ENCODE measurements at regions not wholly inside any gene's neighbourhood (a gene's known extent, or its start where the extent isn't known, plus 50 kb on each side); places are given as distances from the start of the nearest gene placed in this dataset.

GRCh38 chr17:77421630-77421972, 280.8 kb downstream of the SEC14L1 start:
- no peak for DNase-seq

- no peak for DNase-seq
Measured at GRCh38 chr17:77422104-77422747, 281.5 kb downstream of the SEC14L1 start.

- DNase-seq = no peak
Measured at GRCh38 chr17:77422748-77423113, 282.0 kb downstream of the SEC14L1 start.

- DNase-seq = no peak
Measured at GRCh38 chr17:77423589-77424451, 283.1 kb downstream of the SEC14L1 start.

GRCh38 chr17:77424585-77425344, 284.0 kb downstream of the SEC14L1 start:
- DNase-seq = no peak

- no peak for DNase-seq
Measured at GRCh38 chr17:77425348-77425747, 284.6 kb downstream of the SEC14L1 start.

- no peak for DNase-seq
Measured at GRCh38 chr17:77425791-77426641, 285.2 kb downstream of the SEC14L1 start.

- DNase-seq = no peak
Measured at GRCh38 chr17:77426676-77427386, 286.1 kb downstream of the SEC14L1 start.

GRCh38 chr17:77427391-77427991, 286.7 kb downstream of the SEC14L1 start:
- no peak for DNase-seq

GRCh38 chr17:77428020-77428748, 287.4 kb downstream of the SEC14L1 start:
- DNase-seq = no peak

- no peak for DNase-seq
Measured at GRCh38 chr17:77428749-77429368, 288.1 kb downstream of the SEC14L1 start.

GRCh38 chr17:77429369-77429968, 288.7 kb downstream of the SEC14L1 start:
- DNase-seq = no peak

- DNase-seq = no peak
Measured at GRCh38 chr17:77429969-77430752, 289.4 kb downstream of the SEC14L1 start.

- no peak for DNase-seq
Measured at GRCh38 chr17:77432034-77432661, 291.4 kb downstream of the SEC14L1 start.

GRCh38 chr17:77432742-77433141, 292.0 kb downstream of the SEC14L1 start:
- no peak for DNase-seq

- DNase-seq = no peak
Measured at GRCh38 chr17:77433385-77434135, 292.8 kb downstream of the SEC14L1 start.

GRCh38 chr17:77434136-77435114, 293.7 kb downstream of the SEC14L1 start:
- DNase-seq = no peak

Measured in NCI-H748 treated with DMSO at 0.1 percent for 48 hours (cell line).